ENCODE measurements at regions not wholly inside any gene's neighbourhood (a gene's known extent, or its start where the extent isn't known, plus 50 kb on each side); places are given as distances from the start of the nearest gene placed in this dataset.
A peak's percentile ranks its signal among the peaks of the same experiment; 100 is the strongest.
"Not testable (repeated sequence)": the region's sequence is repeated elsewhere in the genome, so short reads cannot be mapped to it uniquely, and the experiment has no call there.

DNA sequence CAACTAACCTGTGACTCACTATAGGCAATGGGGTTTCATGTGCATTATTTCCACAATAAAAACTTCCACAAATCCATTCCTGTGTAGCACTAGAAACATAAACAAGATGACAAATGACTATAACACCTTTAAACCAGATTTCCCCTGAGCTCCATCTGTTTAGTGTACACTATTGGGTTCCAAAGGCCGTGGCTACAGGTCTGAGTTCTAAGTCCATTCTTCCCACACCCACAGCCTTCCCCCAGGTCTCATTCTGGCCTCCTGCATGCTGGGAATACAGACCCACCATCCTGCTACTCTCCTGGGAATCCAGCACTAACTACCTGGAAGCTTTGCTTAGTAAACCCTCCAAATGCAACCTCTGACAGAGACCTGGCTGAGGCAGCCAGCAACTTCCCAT, 460.2 kb downstream of the RPIA start:
- H3K4me1 ChIP-seq (ENCODE audit: control insufficient read depth, extremely low read depth, insufficient read depth, low read length); H4K20me1 ChIP-seq (replicated peaks; ENCODE audit: control insufficient read depth, extremely low read depth, insufficient read depth, low read length); intact Hi-C loops (cut with micrococcal nuclease); CTCF ChIA-PET; BruUV-seq (replicated peaks); dilution Hi-C loops (cut with MboI; ENCODE audit: extremely low pct_ligation_motif_present, low sequenced_read_pairs); H3K9me1 ChIP-seq (replicated peaks; ENCODE audit: control insufficient read depth, extremely low read depth, insufficient read depth, low read length); H3K4me2 ChIP-seq (ENCODE audit: insufficient read depth, low read length); H3K27ac ChIP-seq (ENCODE audit: insufficient read depth, low read depth, low read length); H3K36me3 ChIP-seq (ENCODE audit: control insufficient read depth in 2 of 2, extremely low read depth in 1 of 2, insufficient read depth in 2 of 2, low read length in 2 of 2); DNase-seq (ENCODE audit: low read depth, low spot score); H3K27me3 ChIP-seq (ENCODE audit: control insufficient read depth in 2 of 2, insufficient read depth in 2 of 2, low read length in 2 of 2); FAIRE-seq; POLR2A ChIA-PET; H3K79me2 ChIP-seq (ENCODE audit: control insufficient read depth, insufficient read depth, low read length); H3K4me3 ChIP-seq (replicated peaks in 1 of 3; ENCODE audit: insufficient read depth in 1 of 3, low read depth in 1 of 3, low read length in 3 of 3); H3K9me3 ChIP-seq (replicated peaks; ENCODE audit: control insufficient read depth, insufficient read depth, low read length); H3K9ac ChIP-seq (replicated peaks; ENCODE audit: extremely low read depth, insufficient read depth, low read length); H2AFZ ChIP-seq (ENCODE audit: low read depth, low read length): not testable (repeated sequence)

DNA sequence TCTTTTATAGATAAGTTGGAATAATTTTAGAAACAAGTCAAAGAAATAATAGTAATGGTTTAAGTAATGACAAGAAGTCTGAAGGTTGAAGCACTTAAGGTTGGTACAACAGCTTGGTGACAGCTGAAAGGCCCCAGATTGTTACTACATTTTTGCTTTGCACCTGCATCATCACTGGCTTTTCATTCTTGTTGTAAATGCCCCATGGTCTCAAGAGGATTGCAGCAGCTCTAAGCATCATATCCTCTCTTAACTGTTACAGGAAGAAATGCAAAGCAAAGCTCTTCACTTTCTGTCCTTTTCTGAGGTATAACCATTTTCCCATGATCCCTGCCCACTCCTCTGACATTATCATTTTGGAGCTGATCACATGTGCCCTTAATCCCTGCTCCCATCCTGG, 461.0 kb downstream of the RPIA start:
- H2AFZ ChIP-seq (ENCODE audit: low read depth, low read length); H3K4me1 ChIP-seq (ENCODE audit: control insufficient read depth, extremely low read depth, insufficient read depth, low read length); H3K79me2 ChIP-seq (ENCODE audit: control insufficient read depth, insufficient read depth, low read length); H3K9me3 ChIP-seq (replicated peaks; ENCODE audit: control insufficient read depth, insufficient read depth, low read length); intact Hi-C loops (cut with micrococcal nuclease); DNase-seq (ENCODE audit: low read depth, low spot score); H3K36me3 ChIP-seq (ENCODE audit: control insufficient read depth in 2 of 2, extremely low read depth in 1 of 2, insufficient read depth in 2 of 2, low read length in 2 of 2); H3K9me1 ChIP-seq (replicated peaks; ENCODE audit: control insufficient read depth, extremely low read depth, insufficient read depth, low read length); BruUV-seq (replicated peaks); H3K4me3 ChIP-seq (replicated peaks in 1 of 3; ENCODE audit: insufficient read depth in 1 of 3, low read depth in 1 of 3, low read length in 3 of 3); H3K27me3 ChIP-seq (ENCODE audit: control insufficient read depth in 2 of 2, insufficient read depth in 2 of 2, low read length in 2 of 2); H3K4me2 ChIP-seq (ENCODE audit: insufficient read depth, low read length); H4K20me1 ChIP-seq (replicated peaks; ENCODE audit: control insufficient read depth, extremely low read depth, insufficient read depth, low read length); dilution Hi-C loops (cut with MboI; ENCODE audit: extremely low pct_ligation_motif_present, low sequenced_read_pairs); POLR2A ChIA-PET; H3K9ac ChIP-seq (replicated peaks; ENCODE audit: extremely low read depth, insufficient read depth, low read length); H3K27ac ChIP-seq (ENCODE audit: insufficient read depth, low read depth, low read length); FAIRE-seq: not testable (repeated sequence)
- CTCF ChIA-PET: interaction anchor here (1.2 kb wide), 1 partner anchor 272 kb away, joined by 7 read pairs; no protein-coding TSS in a partner anchor

- H3K9ac ChIP-seq (replicated peaks; ENCODE audit: extremely low read depth, insufficient read depth, low read length); H2AFZ ChIP-seq (ENCODE audit: low read depth, low read length); H4K20me1 ChIP-seq (replicated peaks; ENCODE audit: control insufficient read depth, extremely low read depth, insufficient read depth, low read length); POLR2A ChIA-PET; H3K9me1 ChIP-seq (replicated peaks; ENCODE audit: control insufficient read depth, extremely low read depth, insufficient read depth, low read length); H3K79me2 ChIP-seq (ENCODE audit: control insufficient read depth, insufficient read depth, low read length); H3K4me1 ChIP-seq (ENCODE audit: control insufficient read depth, extremely low read depth, insufficient read depth, low read length); dilution Hi-C loops (cut with MboI; ENCODE audit: extremely low pct_ligation_motif_present, low sequenced_read_pairs); H3K36me3 ChIP-seq (ENCODE audit: control insufficient read depth in 2 of 2, extremely low read depth in 1 of 2, insufficient read depth in 2 of 2, low read length in 2 of 2); H3K9me3 ChIP-seq (replicated peaks; ENCODE audit: control insufficient read depth, insufficient read depth, low read length); intact Hi-C loops (cut with micrococcal nuclease); FAIRE-seq; H3K4me3 ChIP-seq (replicated peaks in 1 of 3; ENCODE audit: insufficient read depth in 1 of 3, low read depth in 1 of 3, low read length in 3 of 3); H3K4me2 ChIP-seq (ENCODE audit: insufficient read depth, low read length); H3K27ac ChIP-seq (ENCODE audit: insufficient read depth, low read depth, low read length); BruUV-seq (replicated peaks); DNase-seq (ENCODE audit: low read depth, low spot score); H3K27me3 ChIP-seq (ENCODE audit: control insufficient read depth in 2 of 2, insufficient read depth in 2 of 2, low read length in 2 of 2): not testable (repeated sequence)
- CTCF ChIA-PET: interaction anchor here (1.2 kb wide), 1 partner anchor 273 kb away, joined by 7 read pairs; no protein-coding TSS in a partner anchor
These were observed 461.7 kb downstream of the RPIA start for GRCh38 chr2:89153210-89153609.

GRCh38 chr2:89154247-89154682, 462.8 kb downstream of the RPIA start:
- H2AFZ ChIP-seq (ENCODE audit: low read depth, low read length); H3K9me3 ChIP-seq (replicated peaks; ENCODE audit: control insufficient read depth, insufficient read depth, low read length); POLR2A ChIA-PET; DNase-seq (ENCODE audit: low read depth, low spot score); intact Hi-C loops (cut with micrococcal nuclease); BruUV-seq (replicated peaks); H3K4me1 ChIP-seq (ENCODE audit: control insufficient read depth, extremely low read depth, insufficient read depth, low read length); H3K4me3 ChIP-seq (replicated peaks in 1 of 3; ENCODE audit: insufficient read depth in 1 of 3, low read depth in 1 of 3, low read length in 3 of 3); H3K36me3 ChIP-seq (ENCODE audit: control insufficient read depth in 2 of 2, extremely low read depth in 1 of 2, insufficient read depth in 2 of 2, low read length in 2 of 2); H3K27me3 ChIP-seq (ENCODE audit: control insufficient read depth in 2 of 2, insufficient read depth in 2 of 2, low read length in 2 of 2); H4K20me1 ChIP-seq (replicated peaks; ENCODE audit: control insufficient read depth, extremely low read depth, insufficient read depth, low read length); H3K9ac ChIP-seq (replicated peaks; ENCODE audit: extremely low read depth, insufficient read depth, low read length); CTCF ChIA-PET; H3K79me2 ChIP-seq (ENCODE audit: control insufficient read depth, insufficient read depth, low read length); H3K9me1 ChIP-seq (replicated peaks; ENCODE audit: control insufficient read depth, extremely low read depth, insufficient read depth, low read length); H3K27ac ChIP-seq (ENCODE audit: insufficient read depth, low read depth, low read length); dilution Hi-C loops (cut with MboI; ENCODE audit: extremely low pct_ligation_motif_present, low sequenced_read_pairs); H3K4me2 ChIP-seq (ENCODE audit: insufficient read depth, low read length): not testable (repeated sequence)
- FAIRE-seq: peak; percentile 83
